H4 (cell line): ENCODE measurements at regions not wholly inside any gene's neighbourhood (a gene's known extent, or its start where the extent isn't known, plus 50 kb on each side); places are given as distances from the start of the nearest gene placed in this dataset.
A peak's percentile ranks its signal among the peaks of the same experiment; 100 is the strongest.
"Not testable (repeated sequence)": the region's sequence is repeated elsewhere in the genome, so short reads cannot be mapped to it uniquely, and the experiment has no call there.

ENCODE experiments used
- DNase-seq: peaks from one replicate; pipeline ENCODE4 v3.0.0-alpha.2; 2015; ENCODE audit warnings: low spot score

DNA sequence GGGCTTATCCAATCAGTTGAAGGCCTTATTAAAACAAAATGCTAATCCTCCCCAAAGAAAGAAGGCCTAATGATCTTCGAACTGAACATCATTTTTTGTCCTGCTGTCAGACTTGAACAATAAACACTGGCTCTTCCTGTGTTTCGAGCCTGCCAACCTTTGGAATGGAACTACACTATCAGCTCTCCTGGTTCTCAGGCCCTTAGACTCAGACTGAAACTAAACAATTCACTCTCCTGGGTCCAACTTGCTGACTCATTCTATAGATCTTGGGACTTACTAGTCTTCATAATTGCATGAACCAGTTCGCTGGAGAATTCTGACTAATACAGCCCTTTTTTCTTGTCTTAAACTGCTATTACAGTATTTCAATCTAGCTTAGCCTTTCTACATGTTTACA is 235.2 kb downstream of the LNPK start:
- DNase-seq = peak; percentile 16

DNA sequence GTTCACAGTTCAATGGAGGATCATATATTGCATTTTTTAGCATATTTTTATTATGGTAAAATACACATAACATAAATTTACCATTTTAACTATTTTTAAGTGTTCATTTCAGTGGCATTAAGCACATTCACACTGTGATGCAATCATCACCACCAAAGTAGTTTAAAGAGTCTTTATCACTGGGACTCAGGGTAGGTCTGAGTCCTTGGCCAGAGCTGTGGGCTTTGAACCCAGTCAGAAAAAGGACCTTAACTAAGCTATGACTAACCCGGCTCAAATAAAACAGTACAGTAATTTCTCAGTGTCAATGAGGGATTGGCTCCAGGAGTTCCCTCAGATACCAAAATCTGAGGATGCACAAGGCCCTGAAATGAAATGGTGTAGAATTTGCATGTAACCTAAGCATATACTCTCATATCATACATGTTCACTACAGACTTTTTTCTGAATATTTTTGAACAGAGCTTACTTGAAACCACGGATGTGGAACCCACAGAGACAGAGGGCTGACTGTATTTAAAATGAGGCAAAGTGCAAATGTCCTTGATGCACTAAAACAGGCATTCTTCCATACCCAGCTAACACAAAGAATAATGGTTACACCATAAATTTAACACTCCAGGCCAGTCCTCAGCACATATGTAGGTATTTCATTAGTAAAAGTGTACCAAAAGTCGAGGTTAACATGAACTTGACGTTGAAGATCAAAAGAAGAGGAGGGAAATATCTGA is 246.2 kb downstream of the LNPK start:
- DNase-seq = no peak

DNA sequence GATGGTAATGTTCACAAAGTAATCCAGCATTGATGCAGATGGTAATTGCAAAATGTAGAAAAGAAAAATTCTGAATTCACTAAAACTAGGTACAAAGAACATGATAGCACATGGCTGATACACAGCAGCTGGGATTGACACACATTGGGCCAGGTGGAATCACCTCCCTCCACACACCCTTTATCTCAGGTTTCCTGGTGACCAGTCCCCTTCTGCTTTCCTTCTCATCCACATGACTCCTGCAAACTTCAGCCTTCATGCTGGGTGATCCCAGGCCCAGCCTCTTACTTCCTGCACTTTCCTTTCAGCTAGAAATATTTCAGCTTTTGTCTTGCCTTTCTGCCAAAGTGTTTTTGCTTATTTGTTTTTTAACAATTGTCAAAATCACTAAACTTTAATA is 246.9 kb downstream of the LNPK start:
- no peak for DNase-seq

DNA sequence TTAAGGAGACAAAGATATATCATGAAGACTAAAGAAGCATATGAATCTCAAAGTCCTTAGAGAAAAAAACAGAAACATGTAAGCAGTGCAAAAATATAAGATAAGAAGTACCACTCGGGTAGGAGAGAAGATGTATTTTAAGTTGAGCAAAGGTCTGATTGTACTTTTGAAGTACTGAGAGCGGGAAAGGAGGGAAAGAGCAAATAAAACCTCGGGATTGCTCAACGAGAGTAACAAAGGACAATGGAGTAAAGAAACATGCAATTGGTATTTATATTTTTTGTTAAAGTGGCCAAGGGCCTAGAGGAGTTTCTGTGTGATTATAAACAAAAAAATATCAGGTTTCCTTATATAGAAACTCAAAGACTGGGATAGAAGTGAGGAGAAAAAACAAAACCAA is 251.9 kb downstream of the LNPK start:
- no peak for DNase-seq

DNA sequence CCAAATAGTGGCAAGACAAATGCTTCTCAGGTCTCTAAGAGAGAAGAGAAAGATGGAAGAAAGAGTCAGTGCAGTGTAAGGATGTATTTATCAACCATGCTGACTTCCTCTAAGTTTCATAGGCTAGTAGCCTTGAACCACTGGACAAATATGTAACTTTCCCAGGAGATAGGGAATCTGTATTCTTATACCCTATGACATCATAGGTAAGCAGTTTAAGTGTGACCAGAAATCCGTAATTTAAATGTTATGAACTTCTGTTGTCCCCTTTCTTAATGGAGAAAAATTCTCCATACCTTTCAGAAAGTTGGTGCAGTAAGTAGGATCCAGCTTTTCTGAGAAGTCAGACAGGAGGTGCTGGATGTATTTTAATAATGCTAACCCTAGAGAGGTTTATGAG is 256.2 kb downstream of the LNPK start:
- no peak for DNase-seq

DNA sequence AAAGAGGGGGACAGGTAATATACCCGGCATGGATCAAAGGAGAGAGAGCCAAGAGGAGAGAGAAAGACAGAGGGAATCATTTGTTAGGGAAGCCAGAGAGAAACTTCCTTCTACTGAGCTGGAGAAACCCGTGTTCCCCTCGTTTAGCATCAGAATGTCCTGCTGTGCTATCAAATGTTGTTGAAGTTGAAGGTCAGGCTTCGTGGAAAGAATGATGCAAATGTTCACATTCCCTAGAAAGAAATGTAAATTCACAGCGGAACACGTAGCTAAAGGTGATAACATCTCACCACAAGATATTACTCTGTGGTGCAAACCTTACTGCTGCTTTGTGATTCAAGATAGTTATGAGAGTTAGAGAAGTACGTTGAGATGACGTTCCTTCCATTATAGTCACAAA is 258.1 kb downstream of the LNPK start:
- peak; percentile 20 for DNase-seq

DNA sequence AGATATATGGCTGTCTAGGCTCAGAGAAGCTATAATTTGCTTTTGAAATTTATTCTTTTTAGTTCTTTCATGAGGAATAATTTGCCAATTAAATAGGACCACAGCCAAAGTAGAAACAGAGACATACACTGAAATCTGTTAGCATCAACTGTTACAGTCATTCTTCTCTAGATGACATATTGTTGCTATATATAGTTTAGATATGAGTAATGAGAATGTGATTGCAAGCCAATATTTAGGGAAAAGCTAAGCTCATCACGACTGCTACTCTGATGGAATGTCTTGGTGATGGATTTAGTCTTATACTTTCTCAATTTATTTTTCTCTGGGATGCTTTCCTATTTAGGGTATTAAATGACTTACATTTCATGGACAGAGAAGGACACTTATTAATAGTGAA is 259.1 kb downstream of the LNPK start:
- no peak for DNase-seq

DNA sequence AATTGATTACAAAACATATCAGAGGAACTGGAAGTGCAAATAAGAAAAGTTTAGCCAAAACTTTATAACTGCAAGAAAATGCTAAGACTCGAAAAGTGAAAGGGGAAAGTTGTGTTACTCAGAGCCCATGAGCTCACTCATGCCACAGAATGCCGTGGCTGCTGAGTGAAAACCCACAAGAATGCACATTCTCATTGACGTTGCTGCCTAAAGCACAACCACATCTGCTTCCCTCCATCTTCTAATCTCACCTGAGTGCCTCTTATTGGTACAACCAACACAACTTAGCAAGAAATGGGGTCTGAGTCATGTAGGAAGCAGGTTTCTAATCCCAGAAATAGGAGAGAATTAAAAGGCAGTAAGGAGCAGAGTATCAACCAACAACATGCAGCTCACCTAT is 259.7 kb downstream of the LNPK start:
- peak; percentile 77 for DNase-seq

DNA sequence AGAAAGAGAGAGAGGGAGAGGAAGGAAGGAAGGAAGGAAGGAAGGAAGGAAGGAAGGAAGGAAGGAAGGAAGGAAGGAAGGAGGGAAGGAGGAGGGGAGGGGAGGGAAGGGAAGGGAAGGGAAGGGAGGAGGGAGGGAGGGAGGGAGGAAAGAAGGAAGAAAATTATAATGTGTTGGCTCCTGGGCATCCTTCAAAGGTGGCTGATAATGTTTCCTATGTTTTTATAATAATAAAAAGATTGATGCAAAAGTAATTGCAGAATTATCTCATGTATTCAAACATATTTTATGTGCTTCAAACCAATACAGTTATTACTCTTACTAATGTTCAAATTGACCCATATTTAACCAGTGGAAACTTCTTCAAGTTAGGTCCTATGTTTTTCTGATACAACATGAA is 260.9 kb downstream of the LNPK start:
- no peak for DNase-seq

DNA sequence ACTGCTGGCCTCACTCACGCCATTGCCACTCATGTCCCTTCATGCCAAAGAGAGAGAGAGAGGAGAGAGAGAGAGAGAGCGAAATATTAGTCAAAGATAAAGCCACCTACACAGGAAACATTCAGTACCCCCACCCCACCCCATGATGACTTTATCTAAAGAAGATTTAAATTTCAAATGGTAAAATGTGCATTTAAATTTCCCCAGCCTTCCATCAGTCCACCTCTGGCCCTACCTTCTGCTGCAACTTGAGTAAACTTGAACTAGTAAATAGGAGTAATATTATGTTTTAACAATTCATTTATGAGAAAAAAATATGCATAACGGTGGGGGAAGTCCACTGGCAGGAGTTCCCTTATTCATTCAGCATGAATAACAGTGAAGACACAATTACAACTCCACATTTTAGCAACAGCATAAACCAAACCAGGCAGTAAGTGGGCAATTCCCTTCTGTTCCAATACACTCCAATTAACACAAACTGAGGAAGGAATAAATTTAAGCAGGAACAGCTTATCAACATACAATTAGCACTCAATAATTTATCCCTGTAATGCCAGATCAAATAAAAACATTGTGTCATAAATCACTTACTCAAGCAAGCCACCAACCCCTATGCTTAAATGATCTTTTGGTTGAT is 264.2 kb downstream of the LNPK start:
- no peak for DNase-seq

DNA sequence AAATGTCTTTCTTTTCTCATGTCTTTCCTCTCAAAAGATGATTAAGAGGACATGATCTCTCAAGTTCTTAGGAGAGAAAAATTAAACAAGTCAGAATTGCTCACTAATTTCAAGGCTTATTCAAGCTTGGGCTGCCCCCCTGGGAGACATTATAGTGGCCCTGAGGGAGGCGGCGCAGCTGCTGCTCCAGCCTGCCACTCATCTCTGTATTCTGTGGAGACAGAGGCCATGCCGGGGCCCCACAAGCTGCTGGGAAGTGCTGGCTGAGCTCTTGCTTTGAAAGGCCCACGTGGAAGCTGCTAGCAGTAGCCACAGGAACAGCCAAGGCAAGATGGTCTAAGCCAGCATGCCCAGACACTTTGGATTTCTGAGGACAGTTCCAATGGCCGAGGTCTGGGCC is 267.4 kb downstream of the LNPK start:
- no peak for DNase-seq

DNA sequence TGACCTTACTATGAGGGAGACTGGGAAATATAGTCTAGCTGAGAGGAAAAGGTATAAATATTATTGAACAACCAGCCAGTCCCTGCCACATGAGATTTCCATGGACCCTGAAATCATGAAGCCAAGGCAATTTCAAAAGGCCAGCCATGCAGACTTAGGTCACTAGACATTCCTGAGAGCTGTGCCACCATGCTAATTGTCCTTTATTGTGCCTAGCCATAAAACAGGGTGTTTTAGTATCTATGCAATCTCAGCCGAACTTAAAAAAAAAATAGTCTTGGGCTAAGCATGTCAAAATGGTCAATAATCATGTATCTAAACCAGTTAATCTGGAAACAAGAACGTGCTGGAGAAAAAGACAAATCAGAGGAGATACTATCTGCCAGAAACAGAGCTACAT is 269.5 kb downstream of the LNPK start:
- DNase-seq = no peak

DNA sequence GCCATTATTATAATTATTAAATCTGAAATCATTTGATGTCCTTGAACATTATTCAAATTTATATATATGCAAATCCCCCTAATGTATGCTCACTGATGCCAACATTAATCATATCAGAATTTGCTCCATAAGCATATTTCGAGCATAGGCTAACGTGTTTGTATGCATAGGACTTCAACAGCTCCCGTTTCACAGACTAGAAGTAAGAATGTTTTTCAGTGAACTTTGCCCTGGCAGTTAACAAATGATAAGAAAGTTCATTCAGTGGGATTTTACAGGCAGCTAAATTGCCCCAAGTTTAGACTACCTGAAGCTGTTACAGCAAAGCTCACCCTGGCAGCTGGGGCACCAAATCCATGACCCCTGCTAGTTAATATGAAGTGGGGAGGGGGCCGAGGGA is 272.0 kb downstream of the LNPK start:
- DNase-seq = no peak

DNA sequence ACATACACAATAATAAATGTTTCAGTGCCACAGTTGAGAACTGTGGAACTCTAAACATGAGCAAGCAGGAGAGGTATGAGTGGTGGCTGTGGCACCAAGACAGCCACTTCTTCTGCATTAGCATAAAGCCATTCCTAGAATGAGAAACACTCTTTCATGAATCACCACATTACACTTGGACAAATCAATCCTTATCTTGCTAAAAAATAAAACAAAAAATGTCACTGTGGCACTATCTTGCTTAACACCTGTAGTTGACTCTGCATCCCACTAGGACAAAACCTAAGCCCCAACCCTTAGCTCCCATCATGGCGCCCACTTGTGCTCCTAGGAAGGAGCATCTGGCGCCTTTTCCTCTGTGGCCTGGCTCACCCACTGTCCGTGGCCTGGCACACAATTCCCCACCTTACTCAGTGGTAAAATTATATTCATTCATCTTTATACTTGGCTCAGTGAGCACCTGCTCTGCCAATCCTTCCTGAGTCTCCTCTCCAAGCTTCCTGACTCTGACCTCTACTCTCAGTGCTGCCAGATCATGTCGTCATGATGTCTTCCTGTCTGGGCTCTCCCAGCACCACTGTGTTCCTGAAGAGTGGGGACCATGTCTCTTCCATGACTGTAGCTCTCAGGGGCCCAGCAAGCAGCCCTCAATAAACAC is 272.9 kb downstream of the LNPK start:
- DNase-seq = no peak

DNA sequence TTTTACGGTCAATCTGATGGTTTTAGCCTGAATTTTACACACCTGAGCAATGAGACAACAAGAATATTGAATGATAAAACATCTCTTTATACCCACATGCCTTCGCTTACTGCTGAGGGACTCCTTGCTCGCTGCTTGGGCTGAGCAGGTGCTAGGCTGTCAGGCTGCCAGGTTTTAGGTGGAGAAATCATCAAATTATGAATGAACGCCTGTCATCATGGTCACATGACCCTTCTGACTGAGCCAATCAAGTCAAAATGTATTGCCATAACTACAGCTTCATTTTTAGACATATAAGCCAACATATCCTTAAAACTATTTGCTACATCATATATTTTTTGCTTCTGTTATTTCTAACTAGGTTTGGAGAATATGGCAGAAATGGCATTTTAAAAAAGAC is 274.0 kb downstream of the LNPK start:
- DNase-seq = no peak

DNA sequence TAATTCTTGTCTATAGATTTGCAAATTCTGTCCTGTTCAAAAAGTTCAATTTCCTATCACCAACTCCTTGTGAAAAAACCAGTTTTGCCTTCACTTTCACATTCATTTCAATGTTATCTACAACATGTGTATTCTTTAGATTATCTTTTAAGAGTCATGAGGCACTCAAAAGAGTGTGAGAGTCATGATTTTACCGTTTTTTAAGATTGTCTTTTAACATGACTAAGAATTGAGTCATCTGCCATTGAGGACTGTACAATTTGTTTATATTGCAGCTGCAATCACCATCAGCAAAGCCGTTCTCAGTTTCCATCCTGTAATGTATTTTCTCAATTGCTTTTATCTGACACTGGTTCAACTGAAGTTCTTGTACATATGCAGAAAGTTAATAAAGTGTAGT is 275.8 kb downstream of the LNPK start:
- peak; percentile 13 for DNase-seq

DNA sequence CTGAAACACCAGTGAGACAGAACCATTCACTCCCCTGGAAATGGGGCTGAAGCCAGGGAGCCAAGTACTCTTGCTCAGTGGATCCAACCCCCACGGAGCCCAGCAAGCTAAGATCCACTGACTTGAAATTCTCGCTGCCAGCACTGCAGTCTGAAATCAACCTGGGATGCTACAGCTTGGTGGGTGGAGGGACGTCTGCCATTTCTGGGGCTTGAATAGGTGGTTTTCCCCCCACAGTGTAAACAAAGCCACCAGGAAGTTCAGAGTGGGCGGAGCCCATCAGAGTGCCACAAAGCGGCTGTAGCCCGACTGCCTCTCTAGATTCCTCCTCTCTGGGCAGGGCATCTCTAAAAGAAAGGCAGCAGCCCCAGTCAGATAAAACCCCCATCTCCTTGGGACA is 292.8 kb downstream of the LNPK start:
- DNase-seq = no peak

DNA sequence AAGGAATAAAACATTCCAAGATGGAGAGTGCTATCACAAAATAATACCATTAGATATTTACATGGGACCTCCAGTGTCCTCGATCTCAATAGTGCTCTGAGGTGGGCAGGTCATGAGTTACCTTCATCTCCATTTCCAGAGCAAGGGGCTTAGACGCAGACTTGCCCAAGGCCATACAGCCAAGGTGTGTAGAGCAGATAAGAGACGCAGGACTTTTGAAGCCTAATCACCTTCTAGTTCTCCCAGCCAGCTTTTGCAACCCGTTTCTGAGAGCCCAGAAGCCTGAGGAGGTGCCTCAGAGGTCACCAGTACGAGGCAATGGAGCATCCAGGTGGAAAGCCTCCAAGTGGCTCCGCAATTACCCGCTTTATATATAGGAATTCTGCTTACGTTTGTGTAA is 294.7 kb downstream of the LNPK start:
- no peak for DNase-seq

DNA sequence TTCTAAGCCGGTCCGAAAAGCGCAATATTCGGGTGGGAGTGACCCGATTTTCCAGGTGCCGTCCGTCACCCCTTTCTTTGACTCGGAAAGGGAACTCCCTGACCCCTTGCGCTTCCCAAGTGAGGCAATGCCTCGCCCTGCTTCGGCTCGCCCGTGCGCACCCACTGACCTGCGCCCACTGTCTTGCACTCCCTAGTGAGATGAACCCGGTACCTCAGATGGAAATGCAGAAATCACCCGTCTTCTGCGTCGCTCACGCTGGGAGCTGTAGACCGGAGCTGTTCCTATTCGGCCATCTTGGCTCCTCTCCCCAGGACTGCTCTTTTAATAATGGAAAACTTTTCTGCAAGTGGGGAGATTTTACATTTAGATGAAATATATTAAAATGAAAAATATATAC is 297.5 kb downstream of the LNPK start:
- DNase-seq = not testable (repeated sequence)

DNA sequence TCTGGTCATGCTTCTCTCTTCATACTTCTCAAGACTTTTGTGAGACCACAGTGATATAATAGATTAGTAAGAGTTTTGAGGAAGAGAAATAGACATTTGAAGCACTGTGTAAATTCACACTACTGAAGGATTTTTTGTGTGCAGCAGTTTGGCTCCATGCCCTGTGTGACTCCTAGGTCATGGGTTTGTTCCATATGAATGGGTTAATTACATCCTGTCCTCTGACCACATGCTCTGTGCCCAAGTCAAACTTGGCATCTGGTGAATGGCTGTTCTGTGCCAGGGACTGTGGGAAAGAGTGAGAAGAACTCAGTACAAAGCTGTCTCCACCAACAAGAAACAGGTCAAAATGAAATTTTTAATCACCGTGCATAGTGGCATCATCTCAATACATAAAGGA is 304.0 kb downstream of the LNPK start:
- DNase-seq = peak; percentile 29

DNA sequence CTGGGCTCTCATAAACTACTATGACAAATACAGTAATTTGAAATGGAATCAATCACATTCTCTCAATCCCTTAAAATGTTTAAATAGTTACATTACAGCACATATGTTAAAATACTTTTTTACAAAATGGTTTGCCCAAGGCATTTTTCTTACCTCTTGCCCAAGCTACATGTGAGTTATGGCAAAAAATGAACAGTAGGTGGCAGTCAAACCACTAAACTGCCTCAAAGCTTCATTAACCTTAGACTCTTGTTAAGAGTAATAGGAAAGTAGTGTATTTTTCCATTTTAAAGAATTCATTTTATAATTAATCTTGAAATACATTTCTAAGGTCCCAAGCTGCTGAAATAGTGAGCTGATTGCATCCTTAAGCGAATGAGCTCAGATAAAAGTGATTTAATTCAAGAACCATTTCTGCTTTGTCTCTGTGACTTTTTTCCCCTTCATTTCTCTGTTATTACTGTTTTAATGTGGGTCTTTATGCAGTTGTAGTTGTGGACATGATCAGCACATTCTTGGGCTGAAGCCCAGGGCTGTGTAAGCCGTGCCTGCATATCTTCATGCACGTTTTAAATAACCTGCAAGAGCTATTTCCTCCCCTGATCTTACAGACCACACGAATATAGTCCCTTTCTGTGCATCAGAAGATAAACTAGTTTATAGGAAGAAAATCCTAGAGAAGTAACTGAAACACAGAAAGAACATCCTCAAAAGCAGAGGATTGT is 311.8 kb downstream of the LNPK start:
- DNase-seq = peak; percentile 66

DNA sequence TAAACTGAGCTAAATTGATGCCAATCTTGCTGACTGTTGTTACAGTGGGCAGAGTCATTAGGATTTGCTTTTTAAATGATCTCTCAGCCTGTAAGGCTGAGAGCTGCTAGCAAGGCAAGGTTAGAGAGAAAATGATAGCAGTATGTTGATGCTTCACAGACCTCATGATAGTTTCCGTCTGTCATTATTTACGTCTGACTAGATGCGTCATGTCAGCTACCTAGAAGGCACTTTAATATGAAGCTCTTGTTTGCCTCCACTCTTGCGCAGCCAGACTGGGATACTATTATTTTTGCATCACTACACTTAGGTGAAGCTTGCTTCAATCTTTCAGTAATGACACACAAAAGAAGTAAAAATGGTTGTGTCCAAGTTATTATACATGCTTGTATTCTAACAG is 313.8 kb downstream of the LNPK start:
- no peak for DNase-seq

DNA sequence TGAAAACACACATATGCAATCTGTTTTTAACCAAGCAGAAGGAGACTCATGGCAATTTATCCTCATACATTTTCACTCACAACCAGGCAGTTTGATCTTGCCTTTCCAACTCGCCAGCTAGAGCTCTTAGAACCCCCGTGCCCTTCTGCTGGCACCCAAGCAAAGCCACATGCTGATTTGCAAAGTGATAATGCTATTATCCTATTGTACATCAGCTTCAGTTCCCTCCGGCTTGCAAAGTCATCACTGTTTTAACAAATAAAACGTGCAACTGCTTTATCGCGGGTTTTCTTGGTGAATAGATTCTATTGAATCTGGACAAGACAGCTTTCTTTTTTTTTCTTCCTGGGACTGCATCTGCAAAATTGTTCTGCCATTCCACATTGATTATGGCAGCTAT is 314.6 kb downstream of the LNPK start:
- no peak for DNase-seq
